ENCODE measurements at regions not wholly inside any gene's neighbourhood (a gene's known extent, or its start where the extent isn't known, plus 50 kb on each side); places are given as distances from the start of the nearest gene placed in this dataset.

GRCh38 chr13:91169321-91170050, 178.0 kb upstream of the MIR17HG start:
- H3K9me3 ChIP-seq: no peaks in the 10 kb centered on the region
- H3K36me3 ChIP-seq: no peaks in the 10 kb centered on the region
- no peak for TF ChIP-seq CTCF (IDR thresholded peaks at IDR 0.05)
- H3K4me3 ChIP-seq: no peak overlapping the region
- no peaks in the 10 kb centered on the region for H3K4me1 ChIP-seq
- H3K27ac ChIP-seq: no peak overlapping the region
- no peak for DNase-seq (ENCODE audit: low spot score in 2 of 2)
- no peaks in the 10 kb centered on the region for H3K27me3 ChIP-seq
- intact Hi-C loops (cut with DNase I): no loop called here

GRCh38 chr13:91172160-91172559, 175.3 kb upstream of the MIR17HG start:
- Histone ChIP-seq H3K27me3 (no peaks in the 10 kb centered on the region), H3K9me3 (no peaks in the 10 kb centered on the region), H3K36me3 (no peaks in the 10 kb centered on the region), H3K4me1 (no peaks in the 10 kb centered on the region), H3K27ac (no peak overlapping the region), H3K4me3 (no peak overlapping the region)
- no peak for TF ChIP-seq CTCF (IDR thresholded peaks at IDR 0.05)
- DNase-seq (ENCODE audit: low spot score in 2 of 2): no peak
- intact Hi-C loops (cut with DNase I): no loop called here

- no peaks in the 10 kb centered on the region for H3K36me3 ChIP-seq
- peak overlapping the region; percentile 32 to 57 for H3K4me3 ChIP-seq
- no peak for DNase-seq (ENCODE audit: low spot score in 2 of 2)
- no peak overlapping the region for H3K27ac ChIP-seq
- no peaks in the 10 kb centered on the region for H3K27me3 ChIP-seq
- H3K4me1 ChIP-seq: no peaks in the 10 kb centered on the region
- H3K9me3 ChIP-seq: no peaks in the 10 kb centered on the region
- intact Hi-C loops (cut with DNase I): no loop called here
- no peak for TF ChIP-seq CTCF (IDR thresholded peaks at IDR 0.05)
Measured at GRCh38 chr13:91174886-91175501, 172.5 kb upstream of the MIR17HG start.

GRCh38 chr13:91178099-91178498, 169.4 kb upstream of the MIR17HG start:
- Histone ChIP-seq H3K27ac (no peak overlapping the region), H3K4me3 (no peak overlapping the region), H3K27me3 (no peaks in the 10 kb centered on the region), H3K4me1 (no peaks in the 10 kb centered on the region), H3K36me3 (no peaks in the 10 kb centered on the region), H3K9me3 (no peaks in the 10 kb centered on the region)
- intact Hi-C loops (cut with DNase I): no loop called here
- TF ChIP-seq CTCF (IDR thresholded peaks at IDR 0.05): no peak
- DNase-seq (ENCODE audit: low spot score in 2 of 2): no peak

GRCh38 chr13:91181892-91182291, 165.6 kb upstream of the MIR17HG start:
- TF ChIP-seq CTCF (IDR thresholded peaks at IDR 0.05): no peak
- intact Hi-C loops (cut with DNase I): no loop called here
- no peak for DNase-seq (ENCODE audit: low spot score in 2 of 2)
- H3K27ac ChIP-seq: no peak overlapping the region
- no peaks in the 10 kb centered on the region for H3K9me3 ChIP-seq
- no peak overlapping the region for H3K4me3 ChIP-seq
- no peaks in the 10 kb centered on the region for H3K27me3 ChIP-seq
- no peaks in the 10 kb centered on the region for H3K36me3 ChIP-seq
- H3K4me1 ChIP-seq: no peaks in the 10 kb centered on the region
